ENCODE measurements at regions not wholly inside any gene's neighbourhood (a gene's known extent, or its start where the extent isn't known, plus 50 kb on each side); places are given as distances from the start of the nearest gene placed in this dataset.

DNA sequence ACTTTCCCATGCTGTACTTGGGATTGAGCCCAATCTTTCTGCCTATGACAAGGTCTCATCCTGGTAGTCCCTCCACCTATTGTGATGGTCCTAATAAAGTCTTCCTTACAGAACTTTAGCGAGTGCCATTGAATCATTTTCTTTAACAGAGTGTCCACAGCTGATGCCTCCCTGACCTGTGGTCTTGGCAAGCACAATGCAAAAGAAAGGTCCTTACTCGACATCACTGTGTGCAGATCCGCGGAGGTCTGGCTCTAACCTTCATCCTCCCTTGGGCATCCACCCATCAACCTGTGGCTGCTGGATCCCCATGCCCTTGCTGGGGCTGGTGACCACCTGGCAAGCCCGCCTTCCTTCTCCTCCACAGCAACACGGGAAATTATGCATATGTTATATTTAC, 1203.9 kb downstream of the TBC1D22A start:
- TF ChIP-seq, protein P1, sequence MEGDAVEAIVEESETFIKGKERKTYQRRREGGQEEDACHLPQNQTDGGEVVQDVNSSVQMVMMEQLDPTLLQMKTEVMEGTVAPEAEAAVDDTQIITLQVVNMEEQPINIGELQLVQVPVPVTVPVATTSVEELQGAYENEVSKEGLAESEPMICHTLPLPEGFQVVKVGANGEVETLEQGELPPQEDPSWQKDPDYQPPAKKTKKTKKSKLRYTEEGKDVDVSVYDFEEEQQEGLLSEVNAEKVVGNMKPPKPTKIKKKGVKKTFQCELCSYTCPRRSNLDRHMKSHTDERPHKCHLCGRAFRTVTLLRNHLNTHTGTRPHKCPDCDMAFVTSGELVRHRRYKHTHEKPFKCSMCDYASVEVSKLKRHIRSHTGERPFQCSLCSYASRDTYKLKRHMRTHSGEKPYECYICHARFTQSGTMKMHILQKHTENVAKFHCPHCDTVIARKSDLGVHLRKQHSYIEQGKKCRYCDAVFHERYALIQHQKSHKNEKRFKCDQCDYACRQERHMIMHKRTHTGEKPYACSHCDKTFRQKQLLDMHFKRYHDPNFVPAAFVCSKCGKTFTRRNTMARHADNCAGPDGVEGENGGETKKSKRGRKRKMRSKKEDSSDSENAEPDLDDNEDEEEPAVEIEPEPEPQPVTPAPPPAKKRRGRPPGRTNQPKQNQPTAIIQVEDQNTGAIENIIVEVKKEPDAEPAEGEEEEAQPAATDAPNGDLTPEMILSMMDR (conservative IDR thresholded peaks at IDR 0.05): no peak
- Mint-ChIP-seq H3K27me3 (ENCODE audit: low read depth) (peaks cover 32% of the 10 kb centered on the region), H3K36me3 (ENCODE audit: low read depth) (no peaks in the 10 kb centered on the region), H3K4me3 (no peak overlapping the region), H3K9me3 (peaks cover 3% of the 10 kb centered on the region), H3K4me1 (no peaks in the 10 kb centered on the region), H3K27ac (ENCODE audit: unreplicated experiment) (no peak overlapping the region)
- DNase-seq (ENCODE audit: low read depth, low spot score): no peak

DNA sequence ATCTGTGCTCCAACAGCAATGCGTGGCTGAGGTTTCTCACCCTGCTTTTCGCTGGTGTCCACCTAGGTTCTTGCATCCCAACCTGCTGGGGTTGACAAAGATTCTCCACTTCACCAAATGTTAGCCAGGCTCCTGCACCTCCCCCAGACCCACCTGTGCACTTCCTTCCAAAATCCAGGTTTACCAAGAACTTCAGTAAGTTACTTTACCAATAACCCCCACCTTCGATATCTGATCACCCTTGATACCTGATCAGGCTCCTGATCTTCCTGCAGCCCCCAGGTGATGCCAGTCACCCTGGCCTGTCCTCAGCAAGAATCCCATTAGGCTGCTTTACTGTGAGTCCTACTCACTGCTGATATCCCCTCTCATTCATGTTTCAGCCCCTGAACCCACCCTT, 1203.4 kb downstream of the TBC1D22A start:
- peaks cover 3% of the 10 kb centered on the region for H3K9me3 Mint-ChIP-seq
- no peak for DNase-seq (ENCODE audit: low read depth, low spot score)

DNA sequence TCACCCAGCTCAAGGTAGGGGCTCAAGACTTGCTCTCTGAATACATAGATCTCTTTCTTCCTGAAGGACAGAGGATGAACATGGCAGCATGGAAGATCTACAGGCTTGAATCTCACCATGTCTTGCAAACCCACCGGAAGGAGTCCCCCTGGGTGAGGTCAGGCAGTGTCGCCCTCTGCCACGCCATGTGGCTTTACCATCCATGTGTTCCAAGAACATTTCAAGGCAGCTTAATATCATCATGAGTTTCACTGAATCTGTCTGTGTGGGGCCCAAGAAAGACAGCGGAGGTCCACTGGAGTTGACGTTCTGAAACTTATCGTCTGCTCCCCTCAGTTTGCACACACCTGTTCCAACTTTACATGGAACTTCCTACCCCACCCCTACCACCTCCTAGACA, 1202.6 kb downstream of the TBC1D22A start:
- peaks cover 5% of the 10 kb centered on the region for H3K9me3 Mint-ChIP-seq
- TF ChIP-seq, protein P1 (conservative IDR thresholded peaks at IDR 0.05): no peak
- peaks cover 27% of the 10 kb centered on the region for H3K27me3 Mint-ChIP-seq (ENCODE audit: low read depth)
- H3K4me1 Mint-ChIP-seq: no peaks in the 10 kb centered on the region
- no peak overlapping the region for H3K4me3 Mint-ChIP-seq
- no peak for DNase-seq (ENCODE audit: low read depth, low spot score)
- no peaks in the 10 kb centered on the region for H3K36me3 Mint-ChIP-seq (ENCODE audit: low read depth)
- H3K27ac Mint-ChIP-seq (ENCODE audit: unreplicated experiment): no peak overlapping the region

More for the DNA sequence above, 1203.4 kb downstream of the TBC1D22A start:
- H3K27ac Mint-ChIP-seq (ENCODE audit: unreplicated experiment): no peak overlapping the region
- H3K27me3 Mint-ChIP-seq (ENCODE audit: low read depth): peaks cover 30% of the 10 kb centered on the region
- no peak overlapping the region for H3K4me3 Mint-ChIP-seq
- TF ChIP-seq, protein P1 (conservative IDR thresholded peaks at IDR 0.05): no peak
- no peaks in the 10 kb centered on the region for H3K4me1 Mint-ChIP-seq
- H3K36me3 Mint-ChIP-seq (ENCODE audit: low read depth): no peaks in the 10 kb centered on the region

DNA sequence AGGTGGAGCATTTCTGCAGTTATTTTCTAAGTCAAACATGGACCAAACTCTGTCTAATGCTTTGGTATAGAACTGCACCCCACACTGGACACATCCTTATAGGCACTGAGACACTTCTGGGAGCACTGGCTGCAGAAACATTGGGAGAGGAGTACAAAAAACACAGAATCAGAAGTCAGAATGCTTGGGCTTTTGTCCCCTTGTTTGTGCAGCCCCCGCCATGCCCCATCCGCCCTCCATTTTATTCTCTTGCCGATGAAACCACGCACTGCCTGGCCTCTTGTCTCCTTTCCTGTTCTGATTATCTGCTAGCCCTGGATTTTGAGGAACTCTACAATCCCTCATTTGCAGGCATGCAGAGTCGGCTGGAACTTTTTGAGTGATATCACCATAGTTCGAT, 1201.2 kb downstream of the TBC1D22A start:
- TF ChIP-seq, protein P1 (conservative IDR thresholded peaks at IDR 0.05): no peak
- peaks cover 6% of the 10 kb centered on the region for H3K9me3 Mint-ChIP-seq
- no peaks in the 10 kb centered on the region for H3K36me3 Mint-ChIP-seq (ENCODE audit: low read depth)
- no peak for DNase-seq (ENCODE audit: low read depth, low spot score)
- no peak overlapping the region for H3K27ac Mint-ChIP-seq (ENCODE audit: unreplicated experiment)
- H3K27me3 Mint-ChIP-seq (ENCODE audit: low read depth): peaks cover 28% of the 10 kb centered on the region
- no peaks in the 10 kb centered on the region for H3K4me1 Mint-ChIP-seq
- H3K4me3 Mint-ChIP-seq: no peak overlapping the region

DNA sequence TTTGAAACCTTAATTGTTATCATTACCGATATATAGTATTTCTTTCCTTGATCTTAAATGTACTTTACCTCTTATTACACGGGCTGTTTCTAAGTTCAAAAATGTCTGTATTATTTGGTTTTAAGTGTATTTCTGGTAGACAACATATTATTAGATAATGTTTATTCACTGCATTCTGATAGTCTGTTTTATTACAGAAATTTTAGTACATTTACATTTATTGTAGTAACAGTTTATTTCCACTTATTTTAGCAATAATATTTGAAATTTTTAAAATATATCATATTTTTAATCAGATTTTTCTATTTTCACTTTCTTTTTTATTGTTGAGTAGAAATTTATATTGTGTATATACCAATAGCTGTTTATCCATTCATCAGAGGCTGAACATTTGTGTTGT, 1195.2 kb downstream of the TBC1D22A start:
- Mint-ChIP-seq H3K9me3 (peaks cover 3% of the 10 kb centered on the region), H3K4me1 (no peaks in the 10 kb centered on the region), H3K27me3 (ENCODE audit: low read depth) (peaks cover 16% of the 10 kb centered on the region), H3K36me3 (ENCODE audit: low read depth) (no peaks in the 10 kb centered on the region), H3K27ac (ENCODE audit: unreplicated experiment) (no peak overlapping the region), H3K4me3 (no peak overlapping the region)
- DNase-seq (ENCODE audit: low read depth, low spot score): no peak
- TF ChIP-seq, protein P1 (conservative IDR thresholded peaks at IDR 0.05): no peak

DNA sequence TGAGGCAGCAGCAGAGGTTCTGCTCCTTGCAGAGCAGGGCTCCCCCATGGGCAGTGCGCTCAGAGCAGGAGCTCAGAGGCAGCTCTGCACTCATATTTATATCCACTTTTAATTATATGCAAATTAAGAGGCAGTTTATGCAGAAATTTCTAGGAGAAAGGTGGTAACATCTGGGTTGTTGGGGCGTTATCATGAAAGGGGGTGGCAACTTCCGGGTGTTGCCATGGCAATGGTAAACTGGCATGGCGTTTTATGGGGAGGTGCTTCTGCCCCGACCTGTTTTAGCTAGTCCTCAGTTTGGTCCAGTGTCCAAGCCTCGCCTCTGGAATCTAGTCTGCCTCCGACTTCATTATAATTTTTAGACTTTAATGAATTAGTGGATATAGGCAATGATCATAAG, 1191.7 kb downstream of the TBC1D22A start:
- no peak overlapping the region for H3K27ac Mint-ChIP-seq (ENCODE audit: unreplicated experiment)
- peaks cover 2% of the 10 kb centered on the region for H3K36me3 Mint-ChIP-seq (ENCODE audit: low read depth)
- H3K4me3 Mint-ChIP-seq: no peak overlapping the region
- DNase-seq (ENCODE audit: low read depth, low spot score): no peak
- TF ChIP-seq, protein P1 (conservative IDR thresholded peaks at IDR 0.05): no peak
- H3K4me1 Mint-ChIP-seq: no peaks in the 10 kb centered on the region
- peaks cover 36% of the 10 kb centered on the region for H3K27me3 Mint-ChIP-seq (ENCODE audit: low read depth)
- H3K9me3 Mint-ChIP-seq: peaks cover 4% of the 10 kb centered on the region

Measured in neural crest cell (in vitro differentiated cells).